Fibroblast of the aortic adventitia (primary cell): ENCODE measurements at regions not wholly inside any gene's neighbourhood (a gene's known extent, or its start where the extent isn't known, plus 50 kb on each side); places are given as distances from the start of the nearest gene placed in this dataset.

ENCODE experiments used
- DNase-seq: peaks from one replicate; pipeline ENCODE4 v3.0.0-alpha.2; 2010; ENCODE audit warnings: low read depth
- H3K4me3 ChIP-seq: 2 replicates; pipeline ENCODE4 v1.5.1; 2011; ENCODE audit warnings: low read depth, mild to moderate bottlenecking, control low read depth, low read length, moderate library complexity
- CTCF ChIP-seq: IDR thresholded peaks from 2 replicates; pipeline ENCODE4 v1.5.1; 2011; ENCODE audit warnings: mild to moderate bottlenecking, low read length, control low read depth, inconsistent platforms; ENCODE audit not compliant: insufficient read depth

GRCh38 chr18:75121266-75121665 lies 87.7 kb downstream of the PTGR3 start:
- no peak overlapping the region for H3K4me3 ChIP-seq
- no peak for TF ChIP-seq CTCF
- DNase-seq = no peak

- no peak overlapping the region for H3K4me3 ChIP-seq
- DNase-seq = no peak
- TF ChIP-seq CTCF = no peak
Measured at GRCh38 chr18:75120521-75120920, 88.4 kb downstream of the PTGR3 start.

- H3K4me3 ChIP-seq = no peak overlapping the region
- no peak for DNase-seq
- no peak for TF ChIP-seq CTCF
Measured at GRCh38 chr18:75116809-75117208, 92.1 kb downstream of the PTGR3 start.

GRCh38 chr18:75116165-75116564 lies 92.8 kb downstream of the PTGR3 start:
- no peak for DNase-seq
- no peak for TF ChIP-seq CTCF
- no peak overlapping the region for H3K4me3 ChIP-seq

- no peak for DNase-seq
- no peak overlapping the region for H3K4me3 ChIP-seq
- TF ChIP-seq CTCF = no peak
Measured at GRCh38 chr18:75115514-75115913, 93.4 kb downstream of the PTGR3 start.
